Panc1 (cell line): ENCODE measurements at regions not wholly inside any gene's neighbourhood (a gene's known extent, or its start where the extent isn't known, plus 50 kb on each side); places are given as distances from the start of the nearest gene placed in this dataset.

Experiments
- ATAC-seq: fragments of 200-7000 bp; cut with Tn5 transposase; 2 replicates; pipeline ENCODE4 v1.9.1; 2020; ENCODE audit warnings: mild to moderate bottlenecking, moderate library complexity
- BruUV-seq: library from RNA; stranded (reverse); fragments of 400-500 nt; replicated peaks from 2 replicates; lab custom pipeline; 2021; lab: Mats Ljungman, UMichigan
- CTCF ChIA-PET: fragments of 300-600 bp; sonication (Branson Sonifier 250); formaldehyde crosslinking; loops from one replicate; lab custom pipeline; 2022; ENCODE audit warnings: antibody characterized with exemption; lab: Charles Lee
- POLR2A ChIA-PET: fragments of 300-600 bp; sonication (Branson Sonifier 250); formaldehyde crosslinking; loops from one replicate; lab custom pipeline; 2022; ENCODE audit warnings: antibody characterized with exemption; lab: Charles Lee
- DNase-seq: peaks from one replicate; pipeline ENCODE4 v3.0.0-alpha.2; 2010; ENCODE audit warnings: low read depth, low spot score
- H3K27ac ChIP-seq: 2 replicates; pipeline ENCODE4 v1.5.1; 2011; ENCODE audit warnings: mild to moderate bottlenecking, low read length, inconsistent platforms
- H3K27me3 ChIP-seq: fragments of 200-500 bp; sonication (Bioruptor generic); 2 replicates; pipeline ENCODE4 v1.6.0; 2014; ENCODE audit warnings: low read length, inconsistent platforms; ENCODE audit not compliant: control insufficient read depth, insufficient read depth
- H3K36me3 ChIP-seq: fragments of 200-500 bp; sonication (Bioruptor generic); 2 replicates; pipeline ENCODE4 v1.5.1; 2014; ENCODE audit warnings: inconsistent platforms, mild to moderate bottlenecking, low read length, moderate library complexity; ENCODE audit not compliant: control insufficient read depth, insufficient read depth
- H3K4me1 ChIP-seq: 2 replicates; pipeline ENCODE4 v1.5.1; 2011; ENCODE audit warnings: inconsistent platforms, mild to moderate bottlenecking, low read length, moderate library complexity; ENCODE audit not compliant: control insufficient read depth, insufficient read depth
- H3K4me3 ChIP-seq, 2 experiments: 2 replicates each; pipeline ENCODE4 v1.5.1; 2011 to 2012; ENCODE audit warnings: low read depth in 2 of 2, low read length in 2 of 2, mild to moderate bottlenecking in 2 of 2, inconsistent platforms in 1 of 2, moderate library complexity in 1 of 2
- H3K9me3 ChIP-seq: fragments of 200-500 bp; sonication (Bioruptor generic); 2 replicates; pipeline ENCODE4 v1.5.1; 2014; ENCODE audit warnings: low read depth, mild to moderate bottlenecking, inconsistent platforms, low read length, moderate library complexity; ENCODE audit not compliant: control insufficient read depth, insufficient read depth
- POLR2AphosphoS5 ChIP-seq: IDR thresholded peaks from 2 replicates; pipeline ENCODE4 v1.6.1; 2012; ENCODE audit warnings: mild to moderate bottlenecking, low read depth, low read length, moderate library complexity
- SIN3A ChIP-seq: IDR thresholded peaks from 2 replicates; pipeline ENCODE4 v1.6.1; 2012; ENCODE audit warnings: low read depth, mild to moderate bottlenecking, low read length, moderate library complexity, borderline replicate concordance; ENCODE audit not compliant: insufficient read depth
- TCF7L2 ChIP-seq: IDR thresholded peaks from 2 replicates; pipeline ENCODE4 v1.6.1; 2011; ENCODE audit warnings: mild to moderate bottlenecking, low read depth, low read length, inconsistent platforms
- in situ Hi-C: cut with HindIII; loops from 2 replicates; pipeline ENCODE4 v1.10.0; 2016; ENCODE audit warnings: low sequenced_read_pairs, low pct_unique_long_range_greater_than_20kb
- intact Hi-C: fragments of 100-400 bp; cut with micrococcal nuclease; formaldehyde crosslinking; loops from one replicate; pipeline ENCODE4 v1.10.0; 2022; ENCODE audit not compliant: unreplicated experiment
- TF ChIP-seq, protein P1 (sequence below), 2 experiments: IDR thresholded peaks; 2 replicates each; pipeline ENCODE4 v1.6.1; 2011 to 2012; ENCODE audit warnings: low read depth in 2 of 2, control low read depth in 1 of 2, low read length in 1 of 2, mild to moderate bottlenecking in 1 of 2, moderate library complexity in 1 of 2; ENCODE audit not compliant: insufficient read depth in 1 of 2
- TF ChIP-seq, protein P2 (sequence below): fragments of 450-650 bp; IDR thresholded peaks from 2 replicates; pipeline ENCODE4 v1.5.1; 2017; ENCODE audit warnings: mild to moderate bottlenecking

- Histone ChIP-seq H3K27ac (peak overlapping the region; percentile 58; the same call in 1 of the 2 replicates), H3K4me3 (no peak overlapping the region), H3K36me3 (no peaks in the 10 kb centered on the region), H3K27me3 (no peaks in the 10 kb centered on the region), H3K4me1 (peaks cover 45% of the 10 kb centered on the region), H3K9me3 (no peaks in the 10 kb centered on the region)
- ChIA-PET POLR2A (interaction anchor here (1.1 kb wide), 1 partner anchor 15 kb away, joined by 3 read pairs; no protein-coding TSS in a partner anchor), CTCF (no interaction called here)
- ATAC-seq (no peak), DNase-seq (no peak)
- BruUV-seq, result no TSS peak
- in situ Hi-C loops, result no loop called here
- intact Hi-C loops, result loop anchor here (10.0 kb wide), 1 partner anchor 186 kb away; no protein-coding TSS in a partner anchor
- no peak for TF ChIP-seq SIN3A
- TF ChIP-seq, protein P1, sequence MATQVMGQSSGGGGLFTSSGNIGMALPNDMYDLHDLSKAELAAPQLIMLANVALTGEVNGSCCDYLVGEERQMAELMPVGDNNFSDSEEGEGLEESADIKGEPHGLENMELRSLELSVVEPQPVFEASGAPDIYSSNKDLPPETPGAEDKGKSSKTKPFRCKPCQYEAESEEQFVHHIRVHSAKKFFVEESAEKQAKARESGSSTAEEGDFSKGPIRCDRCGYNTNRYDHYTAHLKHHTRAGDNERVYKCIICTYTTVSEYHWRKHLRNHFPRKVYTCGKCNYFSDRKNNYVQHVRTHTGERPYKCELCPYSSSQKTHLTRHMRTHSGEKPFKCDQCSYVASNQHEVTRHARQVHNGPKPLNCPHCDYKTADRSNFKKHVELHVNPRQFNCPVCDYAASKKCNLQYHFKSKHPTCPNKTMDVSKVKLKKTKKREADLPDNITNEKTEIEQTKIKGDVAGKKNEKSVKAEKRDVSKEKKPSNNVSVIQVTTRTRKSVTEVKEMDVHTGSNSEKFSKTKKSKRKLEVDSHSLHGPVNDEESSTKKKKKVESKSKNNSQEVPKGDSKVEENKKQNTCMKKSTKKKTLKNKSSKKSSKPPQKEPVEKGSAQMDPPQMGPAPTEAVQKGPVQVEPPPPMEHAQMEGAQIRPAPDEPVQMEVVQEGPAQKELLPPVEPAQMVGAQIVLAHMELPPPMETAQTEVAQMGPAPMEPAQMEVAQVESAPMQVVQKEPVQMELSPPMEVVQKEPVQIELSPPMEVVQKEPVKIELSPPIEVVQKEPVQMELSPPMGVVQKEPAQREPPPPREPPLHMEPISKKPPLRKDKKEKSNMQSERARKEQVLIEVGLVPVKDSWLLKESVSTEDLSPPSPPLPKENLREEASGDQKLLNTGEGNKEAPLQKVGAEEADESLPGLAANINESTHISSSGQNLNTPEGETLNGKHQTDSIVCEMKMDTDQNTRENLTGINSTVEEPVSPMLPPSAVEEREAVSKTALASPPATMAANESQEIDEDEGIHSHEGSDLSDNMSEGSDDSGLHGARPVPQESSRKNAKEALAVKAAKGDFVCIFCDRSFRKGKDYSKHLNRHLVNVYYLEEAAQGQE (IDR thresholded peaks at IDR 0.05; ENCODE audit: insufficient read depth in 1 of 2, low read depth in 2 of 2, low read length in 1 of 2), result no peak
- TF ChIP-seq, protein P2, sequence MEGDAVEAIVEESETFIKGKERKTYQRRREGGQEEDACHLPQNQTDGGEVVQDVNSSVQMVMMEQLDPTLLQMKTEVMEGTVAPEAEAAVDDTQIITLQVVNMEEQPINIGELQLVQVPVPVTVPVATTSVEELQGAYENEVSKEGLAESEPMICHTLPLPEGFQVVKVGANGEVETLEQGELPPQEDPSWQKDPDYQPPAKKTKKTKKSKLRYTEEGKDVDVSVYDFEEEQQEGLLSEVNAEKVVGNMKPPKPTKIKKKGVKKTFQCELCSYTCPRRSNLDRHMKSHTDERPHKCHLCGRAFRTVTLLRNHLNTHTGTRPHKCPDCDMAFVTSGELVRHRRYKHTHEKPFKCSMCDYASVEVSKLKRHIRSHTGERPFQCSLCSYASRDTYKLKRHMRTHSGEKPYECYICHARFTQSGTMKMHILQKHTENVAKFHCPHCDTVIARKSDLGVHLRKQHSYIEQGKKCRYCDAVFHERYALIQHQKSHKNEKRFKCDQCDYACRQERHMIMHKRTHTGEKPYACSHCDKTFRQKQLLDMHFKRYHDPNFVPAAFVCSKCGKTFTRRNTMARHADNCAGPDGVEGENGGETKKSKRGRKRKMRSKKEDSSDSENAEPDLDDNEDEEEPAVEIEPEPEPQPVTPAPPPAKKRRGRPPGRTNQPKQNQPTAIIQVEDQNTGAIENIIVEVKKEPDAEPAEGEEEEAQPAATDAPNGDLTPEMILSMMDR, result no peak
- no peak for TF ChIP-seq POLR2AphosphoS5
- no peak for TF ChIP-seq TCF7L2
Observed at GRCh38 chr10:78778444-78779338, 290.1 kb upstream of the ZMIZ1 start.

GRCh38 chr10:78779339-78779955, 289.3 kb upstream of the ZMIZ1 start:
- in situ Hi-C loops, result no loop called here
- intact Hi-C loops, result loop anchor here (10.0 kb wide), 1 partner anchor 185 kb away; no protein-coding TSS in a partner anchor
- Histone ChIP-seq H3K4me1 (peaks cover 44% of the 10 kb centered on the region), H3K27me3 (no peaks in the 10 kb centered on the region), H3K4me3 (no peak overlapping the region), H3K27ac (peak overlapping the region; percentile 13; the same call in 1 of the 2 replicates), H3K36me3 (no peaks in the 10 kb centered on the region), H3K9me3 (no peaks in the 10 kb centered on the region)
- peak; percentile 44; the same call in 1 of the 2 replicates for ATAC-seq
- TF ChIP-seq TCF7L2 (no peak), SIN3A (no peak), POLR2AphosphoS5 (no peak)
- TF ChIP-seq, protein P2, result no peak
- TF ChIP-seq, protein P1 (IDR thresholded peaks at IDR 0.05; ENCODE audit: insufficient read depth in 1 of 2, low read depth in 2 of 2, low read length in 1 of 2), result no peak
- BruUV-seq, result no TSS peak
- DNase-seq, result no peak
- ChIA-PET POLR2A (no interaction called here), CTCF (no interaction called here)
